ENCODE measurements at regions not wholly inside any gene's neighbourhood (a gene's known extent, or its start where the extent isn't known, plus 50 kb on each side); places are given as distances from the start of the nearest gene placed in this dataset.
A peak's percentile ranks its signal among the peaks of the same experiment; 100 is the strongest.

- intact Hi-C loops (cut with DNase I) = no loop called here
- H3K36me3 ChIP-seq = no peaks in the 10 kb centered on the region
- DNase-seq (no peak), ATAC-seq (no peak)
- no peaks in the 10 kb centered on the region for H3K4me1 ChIP-seq
- TF ChIP-seq, protein P1, sequence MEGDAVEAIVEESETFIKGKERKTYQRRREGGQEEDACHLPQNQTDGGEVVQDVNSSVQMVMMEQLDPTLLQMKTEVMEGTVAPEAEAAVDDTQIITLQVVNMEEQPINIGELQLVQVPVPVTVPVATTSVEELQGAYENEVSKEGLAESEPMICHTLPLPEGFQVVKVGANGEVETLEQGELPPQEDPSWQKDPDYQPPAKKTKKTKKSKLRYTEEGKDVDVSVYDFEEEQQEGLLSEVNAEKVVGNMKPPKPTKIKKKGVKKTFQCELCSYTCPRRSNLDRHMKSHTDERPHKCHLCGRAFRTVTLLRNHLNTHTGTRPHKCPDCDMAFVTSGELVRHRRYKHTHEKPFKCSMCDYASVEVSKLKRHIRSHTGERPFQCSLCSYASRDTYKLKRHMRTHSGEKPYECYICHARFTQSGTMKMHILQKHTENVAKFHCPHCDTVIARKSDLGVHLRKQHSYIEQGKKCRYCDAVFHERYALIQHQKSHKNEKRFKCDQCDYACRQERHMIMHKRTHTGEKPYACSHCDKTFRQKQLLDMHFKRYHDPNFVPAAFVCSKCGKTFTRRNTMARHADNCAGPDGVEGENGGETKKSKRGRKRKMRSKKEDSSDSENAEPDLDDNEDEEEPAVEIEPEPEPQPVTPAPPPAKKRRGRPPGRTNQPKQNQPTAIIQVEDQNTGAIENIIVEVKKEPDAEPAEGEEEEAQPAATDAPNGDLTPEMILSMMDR (IDR thresholded peaks at IDR 0.05) = no peak
- H3K9me3 ChIP-seq = no peaks in the 10 kb centered on the region
- H3K27me3 ChIP-seq = no peaks in the 10 kb centered on the region
- H3K27ac ChIP-seq = no peak overlapping the region
- H3K4me3 ChIP-seq = no peak overlapping the region
These were observed 371.8 kb upstream of the ACVR2A start for GRCh38 chr2:147473075-147473474.

- TF ChIP-seq, protein P1 (IDR thresholded peaks at IDR 0.05) = no peak
- DNase-seq (no peak), ATAC-seq (no peak)
- Histone ChIP-seq H3K36me3 (no peaks in the 10 kb centered on the region), H3K27me3 (no peaks in the 10 kb centered on the region), H3K27ac (no peak overlapping the region), H3K4me1 (no peaks in the 10 kb centered on the region), H3K4me3 (no peak overlapping the region), H3K9me3 (no peaks in the 10 kb centered on the region)
- intact Hi-C loops (cut with DNase I) = no loop called here
These were observed 373.7 kb upstream of the ACVR2A start for GRCh38 chr2:147471126-147471525.

DNA sequence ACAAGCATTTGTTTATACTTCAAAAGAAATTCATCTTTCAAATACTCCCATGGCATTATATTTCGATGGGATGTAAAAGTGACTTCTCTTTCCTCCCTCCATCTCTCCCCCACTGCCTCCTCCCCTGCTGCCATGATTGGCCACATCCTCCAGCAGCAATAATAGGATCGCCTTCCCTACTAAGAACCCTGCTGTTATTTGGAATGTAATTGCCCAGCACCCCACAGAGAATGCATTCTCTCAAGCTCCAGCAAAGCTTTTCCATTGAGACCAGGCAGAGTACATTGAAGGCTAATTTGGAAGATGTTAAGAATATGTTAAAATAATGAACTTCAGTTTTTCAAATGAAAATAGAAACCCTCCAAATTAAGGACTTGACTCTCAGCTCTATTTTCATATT is 375.4 kb upstream of the ACVR2A start:
- H3K4me1 ChIP-seq = no peaks in the 10 kb centered on the region
- H3K36me3 ChIP-seq = no peaks in the 10 kb centered on the region
- intact Hi-C loops (cut with DNase I) = no loop called here
- H3K4me3 ChIP-seq = no peak overlapping the region
- no peak overlapping the region for H3K27ac ChIP-seq
- H3K9me3 ChIP-seq = no peaks in the 10 kb centered on the region
- ATAC-seq = no peak
- no peak for DNase-seq
- TF ChIP-seq, protein P1 (IDR thresholded peaks at IDR 0.05) = no peak
- H3K27me3 ChIP-seq = no peaks in the 10 kb centered on the region

GRCh38 chr2:147468963-147469362 is 375.9 kb upstream of the ACVR2A start:
- H3K9me3 ChIP-seq = no peaks in the 10 kb centered on the region
- no peaks in the 10 kb centered on the region for H3K4me1 ChIP-seq
- H3K27me3 ChIP-seq = no peaks in the 10 kb centered on the region
- DNase-seq (peak in 1 of 4 donors; percentile 31), ATAC-seq (no peak)
- H3K27ac ChIP-seq = no peak overlapping the region
- no peaks in the 10 kb centered on the region for H3K36me3 ChIP-seq
- TF ChIP-seq, protein P1 (IDR thresholded peaks at IDR 0.05) = no peak
- intact Hi-C loops (cut with DNase I) = no loop called here
- no peak overlapping the region for H3K4me3 ChIP-seq

DNA sequence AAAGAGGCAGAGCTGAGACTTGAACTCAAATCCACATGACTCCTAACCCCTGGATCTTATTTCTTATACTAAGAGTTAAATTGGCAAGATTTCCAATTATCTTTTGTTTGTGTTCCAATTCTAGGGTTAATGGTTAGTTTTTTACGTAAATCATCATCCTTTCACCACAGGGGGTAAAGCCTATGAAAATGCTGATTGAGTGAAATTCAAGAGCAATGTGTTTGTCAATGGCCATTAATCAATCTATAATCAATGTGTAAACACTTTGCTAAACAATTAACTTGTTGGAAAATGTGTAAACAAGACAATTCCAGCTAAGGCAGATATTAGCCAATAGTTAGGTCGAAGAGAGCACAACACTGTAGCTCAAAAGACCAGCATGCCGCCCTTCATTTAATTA is 376.5 kb upstream of the ACVR2A start:
- Histone ChIP-seq H3K9me3 (no peaks in the 10 kb centered on the region), H3K4me1 (no peaks in the 10 kb centered on the region), H3K27me3 (no peaks in the 10 kb centered on the region), H3K36me3 (no peaks in the 10 kb centered on the region), H3K27ac (no peak overlapping the region), H3K4me3 (no peak overlapping the region)
- DNase-seq (no peak), ATAC-seq (no peak)
- intact Hi-C loops (cut with DNase I) = no loop called here
- TF ChIP-seq, protein P1 (IDR thresholded peaks at IDR 0.05) = no peak

Measured in left lung (tissue), 4 donors.